ENCODE measurements at regions not wholly inside any gene's neighbourhood (a gene's known extent, or its start where the extent isn't known, plus 50 kb on each side); places are given as distances from the start of the nearest gene placed in this dataset.
A peak's percentile ranks its signal among the peaks of the same experiment; 100 is the strongest.

GRCh38 chr6:148653138-148653776, 93.6 kb upstream of the UST start:
- no peak overlapping the region for H3K9ac ChIP-seq (ENCODE audit: low read depth, low read length)
- peaks cover 43% of the 10 kb centered on the region for H3K9me3 ChIP-seq (ENCODE audit: control insufficient read depth, insufficient read depth, low read length)
- no peaks in the 10 kb centered on the region for H3K36me3 ChIP-seq (ENCODE audit: control insufficient read depth, insufficient read depth, low read length)
- H3K4me3 ChIP-seq (ENCODE audit: low read depth, low read length): peak overlapping the region; percentile 20; the same call in 1 of the 2 replicates
- H3K27ac ChIP-seq (ENCODE audit: low read depth, low read length): no peak overlapping the region
- H3K27me3 ChIP-seq (ENCODE audit: control insufficient read depth, insufficient read depth, low read length): no peaks in the 10 kb centered on the region
- no peaks in the 10 kb centered on the region for H3K4me1 ChIP-seq (ENCODE audit: control insufficient read depth, insufficient read depth, low read length)

GRCh38 chr6:148657048-148657447, 89.8 kb upstream of the UST start:
- H3K27ac ChIP-seq (ENCODE audit: low read depth, low read length): no peak overlapping the region
- H3K27me3 ChIP-seq (ENCODE audit: control insufficient read depth, insufficient read depth, low read length): no peaks in the 10 kb centered on the region
- H3K4me1 ChIP-seq (ENCODE audit: control insufficient read depth, insufficient read depth, low read length): no peaks in the 10 kb centered on the region
- peaks cover 39% of the 10 kb centered on the region for H3K9me3 ChIP-seq (ENCODE audit: control insufficient read depth, insufficient read depth, low read length)
- H3K9ac ChIP-seq (ENCODE audit: low read depth, low read length): no peak overlapping the region
- H3K36me3 ChIP-seq (ENCODE audit: control insufficient read depth, insufficient read depth, low read length): no peaks in the 10 kb centered on the region
- H3K4me3 ChIP-seq (ENCODE audit: low read depth, low read length): no peak overlapping the region

GRCh38 chr6:148658681-148659430, 88.0 kb upstream of the UST start:
- Histone ChIP-seq H3K4me1 (ENCODE audit: control insufficient read depth, insufficient read depth, low read length) (no peaks in the 10 kb centered on the region), H3K9me3 (ENCODE audit: control insufficient read depth, insufficient read depth, low read length) (peaks cover 21% of the 10 kb centered on the region), H3K27me3 (ENCODE audit: control insufficient read depth, insufficient read depth, low read length) (no peaks in the 10 kb centered on the region), H3K27ac (ENCODE audit: low read depth, low read length) (no peak overlapping the region), H3K36me3 (ENCODE audit: control insufficient read depth, insufficient read depth, low read length) (no peaks in the 10 kb centered on the region), H3K4me3 (ENCODE audit: low read depth, low read length) (no peak overlapping the region), H3K9ac (ENCODE audit: low read depth, low read length) (no peak overlapping the region)

DNA sequence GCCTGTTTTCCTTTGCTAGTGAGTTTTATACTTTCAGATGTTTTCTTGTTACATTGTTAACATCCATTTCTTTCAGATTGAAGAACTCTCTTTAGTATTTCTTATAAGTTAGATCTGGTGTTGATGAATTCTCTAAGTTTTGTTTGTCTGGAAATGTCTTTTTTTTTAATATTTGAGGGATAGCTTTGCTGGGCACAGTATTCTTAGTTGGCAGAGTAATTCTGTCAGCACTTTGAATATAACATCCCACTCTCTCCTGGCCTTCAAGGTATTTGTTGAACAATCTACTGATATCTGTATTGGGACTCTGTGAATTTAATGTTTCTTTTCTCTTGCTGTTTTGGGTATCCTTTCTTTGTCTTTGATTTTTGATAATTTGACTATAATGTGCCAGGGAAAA, 79.4 kb upstream of the UST start:
- Histone ChIP-seq H3K4me3 (ENCODE audit: low read depth, low read length) (no peak overlapping the region), H3K9me3 (ENCODE audit: control insufficient read depth, insufficient read depth, low read length) (peaks cover 16% of the 10 kb centered on the region; the same call in 1 of the 2 replicates)

DNA sequence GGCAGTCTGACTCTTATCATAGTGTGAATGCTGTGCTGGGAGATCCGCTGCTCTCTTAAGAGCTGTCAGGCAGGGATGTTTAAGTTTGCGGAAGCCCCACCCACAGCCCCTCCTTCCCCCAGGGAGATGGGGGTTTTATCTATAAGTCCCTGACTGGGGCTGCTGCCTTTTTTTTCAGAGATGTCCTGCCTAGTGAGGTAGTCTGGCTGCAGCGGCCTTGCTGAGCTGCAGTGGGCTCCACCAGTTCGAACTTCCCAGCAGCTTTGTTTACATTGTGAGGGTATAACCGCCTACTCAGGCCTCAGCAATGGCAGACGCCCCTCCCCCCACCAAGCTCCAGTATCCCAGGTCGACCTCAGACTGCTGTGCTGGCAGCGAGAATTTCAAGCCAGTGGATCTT, 75.7 kb upstream of the UST start:
- no peak overlapping the region for H3K9ac ChIP-seq (ENCODE audit: low read depth, low read length)
- H3K36me3 ChIP-seq (ENCODE audit: control insufficient read depth, insufficient read depth, low read length): no peaks in the 10 kb centered on the region
- peaks cover 4% of the 10 kb centered on the region; the same call in 1 of the 2 replicates for H3K4me1 ChIP-seq (ENCODE audit: control insufficient read depth, insufficient read depth, low read length)
- no peak overlapping the region for H3K4me3 ChIP-seq (ENCODE audit: low read depth, low read length)
- peaks cover 16% of the 10 kb centered on the region; the same call in 1 of the 2 replicates for H3K9me3 ChIP-seq (ENCODE audit: control insufficient read depth, insufficient read depth, low read length)
- H3K27me3 ChIP-seq (ENCODE audit: control insufficient read depth, insufficient read depth, low read length): no peaks in the 10 kb centered on the region
- peak overlapping the region; percentile 32 for H3K27ac ChIP-seq (ENCODE audit: low read depth, low read length)

More for the DNA sequence above, 79.4 kb upstream of the UST start:
- Histone ChIP-seq H3K27ac (ENCODE audit: low read depth, low read length) (no peak overlapping the region), H3K27me3 (ENCODE audit: control insufficient read depth, insufficient read depth, low read length) (no peaks in the 10 kb centered on the region), H3K9ac (ENCODE audit: low read depth, low read length) (no peak overlapping the region), H3K36me3 (ENCODE audit: control insufficient read depth, insufficient read depth, low read length) (no peaks in the 10 kb centered on the region), H3K4me1 (ENCODE audit: control insufficient read depth, insufficient read depth, low read length) (peaks cover 4% of the 10 kb centered on the region; the same call in 1 of the 2 replicates)

DNA sequence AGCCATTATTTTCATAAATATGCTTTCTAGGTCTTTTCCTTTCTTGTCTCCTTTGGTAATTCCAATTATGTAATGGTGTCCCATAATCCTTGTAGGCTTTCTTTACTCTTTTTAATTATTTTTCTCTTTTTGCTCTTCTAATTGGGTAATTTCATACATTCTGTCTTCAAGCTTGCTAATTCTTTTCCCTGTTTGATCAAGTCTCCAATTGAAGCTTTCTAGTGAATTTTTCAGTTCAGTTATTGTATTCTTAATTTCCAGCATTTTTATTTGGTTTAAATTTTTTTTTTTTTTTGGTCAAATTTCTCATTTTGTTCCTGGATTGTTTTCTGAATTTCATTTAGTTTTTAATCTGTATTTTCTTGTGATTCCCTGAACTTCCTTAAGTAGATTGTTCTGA, 74.9 kb upstream of the UST start:
- H3K9ac ChIP-seq (ENCODE audit: low read depth, low read length): no peak overlapping the region
- no peaks in the 10 kb centered on the region for H3K36me3 ChIP-seq (ENCODE audit: control insufficient read depth, insufficient read depth, low read length)
- no peaks in the 10 kb centered on the region for H3K27me3 ChIP-seq (ENCODE audit: control insufficient read depth, insufficient read depth, low read length)
- H3K4me3 ChIP-seq (ENCODE audit: low read depth, low read length): no peak overlapping the region
- H3K9me3 ChIP-seq (ENCODE audit: control insufficient read depth, insufficient read depth, low read length): peaks cover 9% of the 10 kb centered on the region; the same call in 1 of the 2 replicates
- H3K27ac ChIP-seq (ENCODE audit: low read depth, low read length): no peak overlapping the region
- H3K4me1 ChIP-seq (ENCODE audit: control insufficient read depth, insufficient read depth, low read length): peaks cover 4% of the 10 kb centered on the region; the same call in 1 of the 2 replicates

DNA sequence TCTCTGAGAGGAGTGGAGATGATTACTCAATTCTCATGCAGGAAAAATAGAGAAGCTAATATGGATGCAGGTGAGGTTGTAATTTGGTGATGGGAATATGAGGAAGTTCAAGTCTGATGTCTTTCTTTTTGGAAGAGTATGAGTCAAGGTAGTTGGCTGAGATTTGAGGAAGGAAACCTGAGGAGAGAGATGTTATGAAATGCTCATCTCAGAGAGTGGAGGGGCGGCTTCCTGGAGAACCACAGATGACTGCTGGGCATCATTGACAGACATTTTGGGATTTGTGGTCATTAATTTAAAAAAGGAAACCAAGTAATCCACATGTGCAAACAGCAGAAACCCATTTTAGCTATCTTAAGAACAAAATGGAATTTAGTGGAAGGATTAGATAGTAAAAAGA, 72.5 kb upstream of the UST start:
- Histone ChIP-seq H3K27me3 (ENCODE audit: control insufficient read depth, insufficient read depth, low read length) (no peaks in the 10 kb centered on the region), H3K9ac (ENCODE audit: low read depth, low read length) (no peak overlapping the region), H3K4me3 (ENCODE audit: low read depth, low read length) (no peak overlapping the region), H3K27ac (ENCODE audit: low read depth, low read length) (no peak overlapping the region), H3K4me1 (ENCODE audit: control insufficient read depth, insufficient read depth, low read length) (peaks cover 4% of the 10 kb centered on the region; the same call in 1 of the 2 replicates), H3K36me3 (ENCODE audit: control insufficient read depth, insufficient read depth, low read length) (no peaks in the 10 kb centered on the region), H3K9me3 (ENCODE audit: control insufficient read depth, insufficient read depth, low read length) (0 out of 2 replicates have a peak, but pooled peaks cover 4% of the 10 kb centered on the region)

DNA sequence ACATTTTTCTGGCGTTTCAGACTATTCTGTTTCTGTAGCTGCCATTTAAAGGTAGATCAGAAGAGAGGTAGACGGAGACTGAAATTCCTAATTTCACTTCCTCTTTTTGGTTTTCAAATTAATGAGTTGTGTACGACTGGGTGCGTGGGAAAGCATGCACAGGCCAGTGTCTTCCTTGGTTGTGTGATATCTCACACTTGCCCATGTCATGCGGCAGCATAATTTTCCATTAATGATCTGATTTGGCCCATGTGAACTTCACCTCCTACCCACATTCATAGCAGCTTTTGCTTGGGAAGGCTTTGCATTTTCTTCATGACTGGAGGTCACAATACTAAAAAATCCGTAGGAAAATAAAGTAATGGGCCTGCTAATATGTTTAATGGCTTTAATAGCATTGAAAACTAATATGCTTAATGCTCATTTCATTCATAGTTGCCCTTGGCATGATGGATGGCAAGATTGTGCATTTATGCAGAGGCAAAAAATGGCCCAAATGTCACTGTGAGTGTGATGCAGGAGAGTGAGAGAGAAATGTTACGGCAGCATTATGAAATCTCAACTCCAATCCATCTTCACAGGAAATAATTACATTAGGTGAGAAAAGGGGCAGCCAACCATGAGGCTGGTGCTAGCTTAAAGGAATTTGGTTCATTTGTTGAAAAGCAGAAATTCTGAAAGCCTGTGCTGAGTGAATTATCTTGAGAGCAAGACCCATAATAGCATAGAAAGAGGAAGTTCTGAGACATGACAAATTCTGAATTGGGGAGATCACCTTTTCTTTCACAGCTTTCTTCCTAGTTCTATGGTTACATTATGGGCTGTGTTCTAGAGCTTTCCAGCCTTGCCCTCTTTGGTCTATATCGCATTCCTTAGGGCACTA, 69.0 kb upstream of the UST start:
- Histone ChIP-seq H3K9ac (ENCODE audit: low read depth, low read length) (no peak overlapping the region), H3K4me1 (ENCODE audit: control insufficient read depth, insufficient read depth, low read length) (no peaks in the 10 kb centered on the region), H3K4me3 (ENCODE audit: low read depth, low read length) (no peak overlapping the region), H3K36me3 (ENCODE audit: control insufficient read depth, insufficient read depth, low read length) (no peaks in the 10 kb centered on the region), H3K27ac (ENCODE audit: low read depth, low read length) (no peak overlapping the region), H3K27me3 (ENCODE audit: control insufficient read depth, insufficient read depth, low read length) (no peaks in the 10 kb centered on the region), H3K9me3 (ENCODE audit: control insufficient read depth, insufficient read depth, low read length) (no peaks in the 10 kb centered on the region)

GRCh38 chr6:148678682-148679081, 68.1 kb upstream of the UST start:
- Histone ChIP-seq H3K9ac (ENCODE audit: low read depth, low read length) (no peak overlapping the region), H3K36me3 (ENCODE audit: control insufficient read depth, insufficient read depth, low read length) (no peaks in the 10 kb centered on the region), H3K4me1 (ENCODE audit: control insufficient read depth, insufficient read depth, low read length) (no peaks in the 10 kb centered on the region), H3K4me3 (ENCODE audit: low read depth, low read length) (no peak overlapping the region), H3K27ac (ENCODE audit: low read depth, low read length) (no peak overlapping the region), H3K9me3 (ENCODE audit: control insufficient read depth, insufficient read depth, low read length) (no peaks in the 10 kb centered on the region), H3K27me3 (ENCODE audit: control insufficient read depth, insufficient read depth, low read length) (no peaks in the 10 kb centered on the region)

DNA sequence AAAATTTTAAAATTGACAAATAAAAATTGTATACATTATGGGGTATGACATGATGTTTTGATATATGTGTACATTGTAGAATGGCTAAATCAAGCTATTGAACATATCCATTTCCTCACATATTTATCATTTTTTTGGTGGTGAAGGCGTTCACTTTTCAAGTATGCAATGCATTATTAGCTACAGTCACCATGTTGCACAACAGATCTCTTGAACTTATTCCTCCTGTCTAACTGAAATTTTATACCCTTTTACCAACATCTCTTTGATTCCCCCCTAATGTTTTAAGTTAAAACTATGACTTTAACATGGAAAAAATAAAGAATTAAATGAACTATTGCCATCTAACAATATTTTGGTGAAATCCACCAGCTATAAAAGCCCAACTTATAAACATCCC, 65.2 kb upstream of the UST start:
- Histone ChIP-seq H3K4me1 (ENCODE audit: control insufficient read depth, insufficient read depth, low read length) (no peaks in the 10 kb centered on the region), H3K4me3 (ENCODE audit: low read depth, low read length) (no peak overlapping the region), H3K9ac (ENCODE audit: low read depth, low read length) (no peak overlapping the region), H3K27ac (ENCODE audit: low read depth, low read length) (no peak overlapping the region), H3K36me3 (ENCODE audit: control insufficient read depth, insufficient read depth, low read length) (no peaks in the 10 kb centered on the region), H3K9me3 (ENCODE audit: control insufficient read depth, insufficient read depth, low read length) (no peaks in the 10 kb centered on the region), H3K27me3 (ENCODE audit: control insufficient read depth, insufficient read depth, low read length) (no peaks in the 10 kb centered on the region)

All from HUES48 (cell line).